Prostate gland (tissue), 2 donors: ENCODE measurements at regions not wholly inside any gene's neighbourhood (a gene's known extent, or its start where the extent isn't known, plus 50 kb on each side); places are given as distances from the start of the nearest gene placed in this dataset.

ENCODE experiments used
- POLR2A ChIP-seq: fragments of 450-650 bp; IDR thresholded peaks from one replicate; pipeline ENCODE4 v1.6.1; 2016; ENCODE audit warnings: antibody characterized with exemption, mild to moderate bottlenecking
- TF ChIP-seq, protein P1 (sequence below), 4 experiments: fragments of 200-600 bp in 2 of 4; fragments of 450-650 bp in 2 of 4; sonication (generic) in 2 of 4; IDR thresholded peaks; 1 replicate in 3 of 4; 2 replicates in 1 of 4; pipeline ENCODE4 v1.5.1; 2016 to 2019; ENCODE audit warnings: antibody characterized with exemption in 4 of 4, mild to moderate bottlenecking in 2 of 4, moderate library complexity in 2 of 4

DNA sequence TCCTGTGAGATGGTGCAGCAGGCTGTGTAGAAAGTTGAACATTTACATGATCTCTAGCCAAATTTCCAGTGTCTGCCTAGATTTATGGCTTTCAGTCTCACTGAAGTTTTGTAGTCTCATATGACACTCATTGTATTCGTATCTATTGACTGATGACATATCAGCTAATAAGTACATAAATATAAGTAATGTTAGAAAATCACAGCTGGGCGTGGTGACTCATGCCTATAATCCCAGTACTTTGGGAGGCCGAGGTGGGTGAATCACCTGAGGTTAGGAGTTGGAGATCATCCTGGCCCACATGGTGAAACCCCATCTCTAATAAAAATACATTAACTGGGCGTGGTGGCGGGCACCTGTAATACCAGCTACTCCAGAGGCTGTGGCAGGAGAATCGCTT is 54.7 kb upstream of the HTR2A start:
- TF ChIP-seq, protein P1, sequence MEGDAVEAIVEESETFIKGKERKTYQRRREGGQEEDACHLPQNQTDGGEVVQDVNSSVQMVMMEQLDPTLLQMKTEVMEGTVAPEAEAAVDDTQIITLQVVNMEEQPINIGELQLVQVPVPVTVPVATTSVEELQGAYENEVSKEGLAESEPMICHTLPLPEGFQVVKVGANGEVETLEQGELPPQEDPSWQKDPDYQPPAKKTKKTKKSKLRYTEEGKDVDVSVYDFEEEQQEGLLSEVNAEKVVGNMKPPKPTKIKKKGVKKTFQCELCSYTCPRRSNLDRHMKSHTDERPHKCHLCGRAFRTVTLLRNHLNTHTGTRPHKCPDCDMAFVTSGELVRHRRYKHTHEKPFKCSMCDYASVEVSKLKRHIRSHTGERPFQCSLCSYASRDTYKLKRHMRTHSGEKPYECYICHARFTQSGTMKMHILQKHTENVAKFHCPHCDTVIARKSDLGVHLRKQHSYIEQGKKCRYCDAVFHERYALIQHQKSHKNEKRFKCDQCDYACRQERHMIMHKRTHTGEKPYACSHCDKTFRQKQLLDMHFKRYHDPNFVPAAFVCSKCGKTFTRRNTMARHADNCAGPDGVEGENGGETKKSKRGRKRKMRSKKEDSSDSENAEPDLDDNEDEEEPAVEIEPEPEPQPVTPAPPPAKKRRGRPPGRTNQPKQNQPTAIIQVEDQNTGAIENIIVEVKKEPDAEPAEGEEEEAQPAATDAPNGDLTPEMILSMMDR (IDR thresholded peaks at IDR 0.05): no peak
- no peak for TF ChIP-seq POLR2A
